GM21515 (cell line): ENCODE measurements at regions not wholly inside any gene's neighbourhood (a gene's known extent, or its start where the extent isn't known, plus 50 kb on each side); places are given as distances from the start of the nearest gene placed in this dataset.
"Not testable (repeated sequence)": the region's sequence is repeated elsewhere in the genome, so short reads cannot be mapped to it uniquely, and the experiment has no call there.

ENCODE experiments used
- ATAC-seq: cut with Tn5 transposase; IDR thresholded peaks from one replicate; pipeline ENCODE4 v1.9.1; 2021; ENCODE audit not compliant: unreplicated experiment

- no peak for ATAC-seq
Measured at GRCh38 chr10:53356616-53357349, 584.2 kb upstream of the MBL2 start.

- not testable (repeated sequence) for ATAC-seq
Measured at GRCh38 chr10:53342531-53342930, 569.9 kb upstream of the MBL2 start.

- ATAC-seq = not testable (repeated sequence)
Measured at GRCh38 chr10:53338199-53338598, 565.6 kb upstream of the MBL2 start.

- not testable (repeated sequence) for ATAC-seq
Measured at GRCh38 chr10:53335803-53336422, 563.3 kb upstream of the MBL2 start.

- no peak for ATAC-seq
Measured at GRCh38 chr10:53331460-53331859, 558.9 kb upstream of the MBL2 start.

GRCh38 chr10:53326401-53327305, 554.1 kb upstream of the MBL2 start:
- not testable (repeated sequence) for ATAC-seq

GRCh38 chr10:53325066-53325465, 552.5 kb upstream of the MBL2 start:
- ATAC-seq = no peak

GRCh38 chr10:53315709-53316108, 543.1 kb upstream of the MBL2 start:
- no peak for ATAC-seq

- ATAC-seq = no peak
Measured at GRCh38 chr10:53314876-53315275, 542.3 kb upstream of the MBL2 start.

- no peak for ATAC-seq
Measured at GRCh38 chr10:53298443-53298842, 525.9 kb upstream of the MBL2 start.

GRCh38 chr10:53284615-53285182, 512.1 kb upstream of the MBL2 start:
- ATAC-seq = no peak

GRCh38 chr10:53276797-53277196, 504.2 kb upstream of the MBL2 start:
- ATAC-seq = no peak

GRCh38 chr10:53269482-53269881, 496.9 kb upstream of the MBL2 start:
- ATAC-seq = no peak

- no peak for ATAC-seq
Measured at GRCh38 chr10:53260213-53260612, 487.6 kb upstream of the MBL2 start.

- ATAC-seq = no peak
Measured at GRCh38 chr10:53256623-53257022, 484.0 kb upstream of the MBL2 start.

- no peak for ATAC-seq
Measured at GRCh38 chr10:53255661-53256205, 483.1 kb upstream of the MBL2 start.

- no peak for ATAC-seq
Measured at GRCh38 chr10:53253221-53253620, 480.6 kb upstream of the MBL2 start.

GRCh38 chr10:53239873-53240272, 467.3 kb upstream of the MBL2 start:
- ATAC-seq = no peak

- ATAC-seq = no peak
Measured at GRCh38 chr10:53236941-53237340, 464.4 kb upstream of the MBL2 start.

GRCh38 chr10:53233749-53234148, 461.2 kb upstream of the MBL2 start:
- ATAC-seq = no peak

GRCh38 chr10:53230651-53231050, 458.1 kb upstream of the MBL2 start:
- ATAC-seq = no peak
